Stimulated activated naive CD8-positive, alpha-beta T cell treated with anti-CD3 and anti-CD28 coated beads, Interleukin-15, amount 100 ng/mL, for 72 hours (primary cell): ENCODE measurements at regions not wholly inside any gene's neighbourhood (a gene's known extent, or its start where the extent isn't known, plus 50 kb on each side); places are given as distances from the start of the nearest gene placed in this dataset.

ENCODE experiments used
- ATAC-seq: fragments of 150-1000 bp; cut with Tn5 transposase; 2 replicates; pipeline ENCODE4 v1.10.0; 2021; ENCODE audit warnings: mild to moderate bottlenecking, moderate library complexity
- DNase-seq, 2 donors: peaks; one replicate each; pipeline ENCODE4 v3.0.0; 2021 to 2022
- H3K27ac Mint-ChIP-seq, 2 donors: one replicate each; pipeline ENCODE4 v1.8.0; 2022; ENCODE audit warnings: mild to moderate bottlenecking in 2 of 2, mixed read lengths in 2 of 2, moderate library complexity in 2 of 2
- H3K27me3 Mint-ChIP-seq: one replicate; pipeline ENCODE4 v1.8.0; 2022; ENCODE audit warnings: mixed read lengths
- H3K4me1 Mint-ChIP-seq: one replicate; pipeline ENCODE4 v1.8.0; 2022; ENCODE audit warnings: mild to moderate bottlenecking, mixed read lengths
- H3K4me3 Mint-ChIP-seq, 2 donors: one replicate each; pipeline ENCODE4 v1.8.0; 2022; ENCODE audit warnings: mild to moderate bottlenecking in 2 of 2, mixed read lengths in 2 of 2, moderate library complexity in 1 of 2
- H3K9me3 Mint-ChIP-seq, 2 donors: one replicate each; pipeline ENCODE4 v1.8.0; 2022; ENCODE audit warnings: mixed read lengths in 2 of 2

DNA sequence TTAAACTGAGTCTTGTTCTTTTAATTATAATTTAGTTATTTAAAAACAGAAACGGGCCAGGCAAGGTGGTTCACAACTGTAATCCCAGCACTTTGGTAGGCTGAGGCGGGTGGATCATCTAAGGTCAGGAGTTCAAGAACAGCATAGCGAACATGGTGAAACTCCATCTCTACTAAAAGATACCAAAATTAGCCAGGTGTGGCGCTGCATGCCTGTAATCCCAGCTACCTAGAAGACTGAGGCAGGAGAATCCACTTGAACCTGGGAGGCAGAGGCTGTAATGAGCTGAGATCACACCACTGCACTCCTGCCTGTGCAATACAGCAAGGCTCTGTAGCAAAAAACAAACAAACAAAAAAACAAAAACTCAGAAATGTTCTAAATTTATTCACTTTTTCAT lies 852.9 kb downstream of the TECRL start:
- ATAC-seq = no peak

DNA sequence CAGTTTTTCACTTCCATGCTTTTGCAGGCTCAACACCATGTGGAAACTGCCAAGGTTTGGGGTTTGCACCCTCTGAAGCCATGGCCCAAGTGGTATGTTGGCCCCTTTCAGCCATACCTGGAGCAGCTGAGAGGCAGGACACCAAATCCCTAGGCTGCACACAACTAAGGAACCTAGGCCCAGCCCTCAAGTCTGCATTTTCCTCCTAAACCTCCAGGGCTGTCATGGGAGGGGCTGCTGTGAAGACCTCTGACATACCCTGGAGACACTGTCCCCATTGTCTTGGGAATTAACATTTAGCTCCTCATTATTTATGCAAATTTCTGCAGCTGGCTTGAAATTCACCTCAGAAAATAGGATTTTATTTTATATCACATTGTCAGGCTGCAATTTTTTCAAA lies 856.1 kb downstream of the TECRL start:
- DNase-seq (no peak), ATAC-seq (no peak)
- Mint-ChIP-seq H3K4me3 (no peak overlapping the region), H3K27me3 (no peaks in the 10 kb centered on the region), H3K9me3 (peaks cover 14 to 15% of the 10 kb centered on the region in 2 donors), H3K27ac (no peak overlapping the region), H3K4me1 (no peaks in the 10 kb centered on the region)

More for the DNA sequence above, 852.9 kb downstream of the TECRL start:
- no peak for DNase-seq
- Mint-ChIP-seq H3K4me3 (no peak overlapping the region), H3K27ac (no peak overlapping the region), H3K4me1 (no peaks in the 10 kb centered on the region), H3K27me3 (no peaks in the 10 kb centered on the region), H3K9me3 (peaks cover 26 to 27% of the 10 kb centered on the region in 2 donors)

DNA sequence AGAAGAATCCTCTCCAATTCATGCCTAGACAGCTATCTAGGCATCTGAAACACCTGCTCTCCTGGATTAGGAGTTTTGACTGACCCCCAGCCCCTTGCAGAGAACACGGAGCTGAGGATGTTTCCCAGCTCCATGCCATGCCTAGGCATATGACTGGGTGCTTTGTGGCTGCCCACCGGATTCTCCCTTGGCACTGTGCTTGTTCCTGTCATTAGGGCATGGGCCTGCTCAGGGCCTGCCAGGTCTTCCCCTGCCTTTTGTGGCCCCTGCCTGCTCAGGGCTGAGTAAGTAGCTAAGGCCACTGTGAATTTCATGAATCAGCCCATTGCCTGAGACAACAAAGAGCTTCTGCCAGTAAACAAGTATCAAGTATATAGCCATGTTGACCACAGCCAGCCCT lies 867.4 kb downstream of the TECRL start:
- Mint-ChIP-seq H3K4me1 (no peaks in the 10 kb centered on the region), H3K9me3 (peaks cover 12 to 30% of the 10 kb centered on the region in 2 donors), H3K27me3 (no peaks in the 10 kb centered on the region), H3K4me3 (no peak overlapping the region), H3K27ac (no peak overlapping the region)
- DNase-seq (no peak), ATAC-seq (no peak)

DNA sequence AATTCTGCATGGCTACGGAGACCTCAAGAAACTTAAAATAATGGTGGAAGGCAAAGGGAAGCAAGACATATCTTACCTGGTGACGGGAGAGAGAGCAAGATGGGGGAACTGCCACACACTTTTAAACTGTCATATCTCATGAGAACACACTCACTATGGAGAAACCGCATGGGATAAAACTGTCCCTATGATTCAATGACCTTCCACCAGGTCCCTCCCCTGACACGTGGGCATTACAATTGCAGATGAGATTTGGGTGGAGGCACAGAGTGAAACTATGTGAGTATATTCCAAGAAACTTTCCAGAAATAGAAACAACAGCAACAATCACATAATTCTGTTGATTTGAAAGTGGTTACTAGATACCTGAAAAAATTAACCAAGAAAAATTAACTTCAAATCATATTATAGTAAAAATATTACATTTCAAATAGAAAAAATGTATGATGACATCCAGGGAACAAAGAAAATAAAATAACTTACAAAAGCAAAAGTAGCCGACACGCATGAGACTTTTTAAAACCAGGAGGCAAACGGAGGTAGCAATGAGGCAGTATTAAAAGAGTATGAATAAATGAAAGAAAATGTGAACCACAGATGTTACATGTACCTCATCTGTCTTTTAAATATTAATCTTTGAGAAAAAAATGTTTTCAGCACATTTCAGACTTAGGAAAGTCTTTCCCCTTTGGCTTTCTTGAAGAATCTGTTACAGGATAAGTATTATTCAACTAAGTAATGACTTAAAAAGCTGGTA lies 879.5 kb downstream of the TECRL start:
- no peak for DNase-seq
- no peak for ATAC-seq

GRCh38 chr4:63528256-63528991 lies 880.8 kb downstream of the TECRL start:
- Mint-ChIP-seq H3K27ac (no peak overlapping the region), H3K4me3 (no peak overlapping the region), H3K9me3 (no peaks in the 10 kb centered on the region), H3K27me3 (no peaks in the 10 kb centered on the region), H3K4me1 (no peaks in the 10 kb centered on the region)
- DNase-seq (no peak), ATAC-seq (no peak)

More for the DNA sequence above, 879.5 kb downstream of the TECRL start:
- Mint-ChIP-seq H3K27ac (no peak overlapping the region), H3K9me3 (no peaks in the 10 kb centered on the region), H3K27me3 (no peaks in the 10 kb centered on the region), H3K4me1 (no peaks in the 10 kb centered on the region), H3K4me3 (no peak overlapping the region)

DNA sequence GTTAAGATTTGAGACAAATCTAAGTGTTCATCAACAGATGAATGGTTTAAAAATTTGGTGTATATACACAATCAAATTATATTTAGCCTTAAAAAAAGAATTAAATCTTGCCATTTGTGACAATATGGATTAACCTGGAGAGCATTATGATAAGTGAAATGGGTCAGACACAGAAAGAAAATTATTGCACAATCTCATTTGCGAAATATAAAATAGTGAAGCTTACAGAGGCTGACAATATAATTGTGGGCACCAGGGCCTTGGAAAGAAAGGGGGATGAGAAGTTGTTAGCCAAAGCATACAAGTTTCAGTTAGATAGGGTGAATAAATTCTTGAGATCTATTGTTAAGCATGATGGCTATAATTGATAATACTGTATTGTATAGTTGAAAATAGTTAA lies 883.0 kb downstream of the TECRL start:
- Mint-ChIP-seq H3K4me1 (no peaks in the 10 kb centered on the region), H3K27ac (no peak overlapping the region), H3K9me3 (peaks cover 7% of the 10 kb centered on the region in 2 donors), H3K4me3 (no peak overlapping the region), H3K27me3 (no peaks in the 10 kb centered on the region)
- no peak for ATAC-seq
- DNase-seq = no peak

- peaks cover 8 to 11% of the 10 kb centered on the region in 2 donors for H3K9me3 Mint-ChIP-seq
- no peak for ATAC-seq
- H3K4me1 Mint-ChIP-seq = no peaks in the 10 kb centered on the region
- H3K4me3 Mint-ChIP-seq = no peak overlapping the region
- DNase-seq = no peak
- no peaks in the 10 kb centered on the region for H3K27me3 Mint-ChIP-seq
- no peak overlapping the region for H3K27ac Mint-ChIP-seq
Observed at GRCh38 chr4:63524764-63525163, 884.5 kb downstream of the TECRL start.

DNA sequence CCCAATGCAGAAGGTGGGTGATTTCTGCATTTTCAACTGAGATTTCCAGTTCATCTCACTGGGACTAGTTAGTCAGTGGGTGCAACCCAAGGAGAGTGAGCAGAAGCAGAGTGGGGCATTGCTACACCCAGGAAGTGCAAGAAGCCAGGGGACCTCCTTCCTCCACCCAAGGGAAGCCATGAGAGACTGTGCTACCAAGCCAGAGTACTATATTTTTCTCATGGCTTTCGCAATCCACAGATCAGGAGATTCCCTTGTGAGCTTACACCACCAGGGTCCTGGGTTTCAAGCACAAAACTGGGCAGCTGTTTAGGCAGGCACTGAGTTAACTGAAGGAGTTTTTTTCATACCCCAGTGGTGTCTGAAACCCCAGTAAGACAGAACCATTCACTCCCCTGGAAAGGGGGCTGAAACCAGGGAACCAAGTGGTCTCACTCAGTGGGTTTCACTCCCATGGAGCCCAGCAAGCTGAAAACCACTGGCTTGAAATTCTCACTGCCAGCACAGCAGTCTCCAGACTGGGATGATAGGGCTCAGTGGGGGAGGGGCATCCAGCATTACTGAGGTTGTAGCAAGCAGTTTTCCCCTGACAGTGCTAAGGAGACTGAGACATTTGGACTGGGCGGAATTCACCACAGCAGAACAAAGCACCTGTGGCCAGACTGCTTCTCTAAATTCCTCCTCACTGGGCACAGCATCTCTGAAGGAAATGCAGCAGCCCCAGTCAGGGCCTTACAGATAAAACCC lies 903.4 kb downstream of the TECRL start:
- H3K27me3 Mint-ChIP-seq = no peaks in the 10 kb centered on the region
- no peaks in the 10 kb centered on the region for H3K4me1 Mint-ChIP-seq
- H3K27ac Mint-ChIP-seq = no peak overlapping the region
- H3K9me3 Mint-ChIP-seq = peaks cover 9 to 44% of the 10 kb centered on the region in 2 donors
- DNase-seq (no peak), ATAC-seq (no peak)
- no peak overlapping the region for H3K4me3 Mint-ChIP-seq

GRCh38 chr4:63493265-63493664 lies 916.0 kb downstream of the TECRL start:
- peaks cover 5 to 15% of the 10 kb centered on the region in 2 donors for H3K9me3 Mint-ChIP-seq
- no peak overlapping the region for H3K27ac Mint-ChIP-seq
- no peak for DNase-seq
- H3K4me3 Mint-ChIP-seq = no peak overlapping the region
- no peaks in the 10 kb centered on the region for H3K4me1 Mint-ChIP-seq
- ATAC-seq = no peak
- H3K27me3 Mint-ChIP-seq = no peaks in the 10 kb centered on the region

DNA sequence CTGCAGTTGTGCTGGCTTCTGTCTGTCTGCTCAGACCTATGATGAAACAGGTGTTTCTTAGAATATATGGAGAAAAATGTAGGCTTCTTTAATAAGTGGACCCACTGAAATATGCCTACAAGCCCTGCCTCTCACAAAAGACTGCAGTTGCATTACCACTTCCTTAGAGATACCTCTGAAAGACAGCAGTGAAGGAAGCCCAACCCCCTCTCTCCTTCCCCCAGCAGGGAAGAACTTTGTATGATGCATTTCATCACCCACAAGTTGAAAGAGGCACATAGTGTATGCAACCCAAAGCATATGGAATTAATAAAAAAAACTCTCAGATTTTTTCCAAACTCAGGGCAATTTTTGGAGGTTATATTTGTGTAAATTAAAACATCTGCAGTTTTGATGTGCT lies 916.7 kb downstream of the TECRL start:
- Mint-ChIP-seq H3K4me1 (no peaks in the 10 kb centered on the region), H3K4me3 (no peak overlapping the region), H3K27ac (no peak overlapping the region), H3K27me3 (no peaks in the 10 kb centered on the region), H3K9me3 (peaks cover 5 to 8% of the 10 kb centered on the region in 2 donors)
- DNase-seq = no peak
- ATAC-seq = no peak

DNA sequence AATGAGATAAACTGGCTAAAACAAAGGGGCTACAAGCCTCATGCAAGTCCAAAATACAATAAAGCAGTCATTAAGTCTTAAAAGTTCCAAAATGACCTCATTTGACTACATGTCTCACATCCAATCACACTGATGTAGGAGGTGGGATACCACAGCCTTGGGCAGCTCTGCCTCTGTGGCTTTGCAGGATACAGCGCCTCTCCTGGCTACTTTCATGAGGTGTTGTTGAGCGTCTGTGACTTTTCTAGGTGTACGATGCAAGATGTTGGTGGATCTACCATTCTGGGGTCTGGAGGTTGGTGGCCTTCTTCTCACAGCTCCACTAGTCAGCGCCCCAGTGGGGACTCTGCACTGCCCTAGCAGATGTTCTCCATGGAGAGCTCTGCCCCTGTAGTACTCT lies 944.9 kb downstream of the TECRL start:
- DNase-seq (no peak), ATAC-seq (no peak)
- no peaks in the 10 kb centered on the region for H3K4me1 Mint-ChIP-seq
- peaks cover 10 to 41% of the 10 kb centered on the region in 2 donors for H3K9me3 Mint-ChIP-seq
- H3K27me3 Mint-ChIP-seq = no peaks in the 10 kb centered on the region
- no peak overlapping the region for H3K27ac Mint-ChIP-seq
- H3K4me3 Mint-ChIP-seq = no peak overlapping the region

- ATAC-seq (no peak), DNase-seq (no peak)
- Mint-ChIP-seq H3K4me1 (no peaks in the 10 kb centered on the region), H3K27me3 (no peaks in the 10 kb centered on the region), H3K4me3 (no peak overlapping the region), H3K9me3 (peaks cover 10 to 22% of the 10 kb centered on the region in 2 donors), H3K27ac (no peak overlapping the region)
Observed at GRCh38 chr4:63460075-63460474, 949.2 kb downstream of the TECRL start.

DNA sequence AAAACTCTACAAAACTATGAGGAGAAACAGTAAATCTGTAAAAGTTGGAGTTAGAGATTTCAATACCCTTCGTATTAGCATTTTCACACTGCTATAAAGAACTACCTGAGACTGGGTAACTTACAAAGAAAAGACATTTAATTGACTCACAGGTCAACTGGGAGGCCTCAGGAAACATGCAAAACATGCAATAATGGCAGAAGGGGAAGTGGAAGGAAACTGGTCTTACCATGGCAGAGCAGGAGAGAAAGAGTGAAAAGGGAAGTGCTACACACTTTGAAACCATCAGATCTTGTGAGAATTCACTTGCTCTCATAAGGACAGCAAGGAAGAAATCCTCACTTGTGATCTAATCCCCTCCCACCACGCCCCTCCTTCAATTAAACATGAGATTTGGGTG lies 949.9 kb downstream of the TECRL start:
- no peaks in the 10 kb centered on the region for H3K27me3 Mint-ChIP-seq
- DNase-seq (no peak), ATAC-seq (no peak)
- H3K4me3 Mint-ChIP-seq = no peak overlapping the region
- H3K4me1 Mint-ChIP-seq = no peaks in the 10 kb centered on the region
- peaks cover 10 to 14% of the 10 kb centered on the region in 2 donors for H3K9me3 Mint-ChIP-seq
- no peak overlapping the region for H3K27ac Mint-ChIP-seq

GRCh38 chr4:63458010-63458409 lies 951.2 kb downstream of the TECRL start:
- Mint-ChIP-seq H3K4me3 (no peak overlapping the region), H3K27me3 (no peaks in the 10 kb centered on the region), H3K4me1 (no peaks in the 10 kb centered on the region), H3K9me3 (peaks cover 10 to 11% of the 10 kb centered on the region in 2 donors), H3K27ac (no peak overlapping the region)
- no peak for DNase-seq
- no peak for ATAC-seq

GRCh38 chr4:63440236-63440635 lies 969.0 kb downstream of the TECRL start:
- ATAC-seq = no peak
- no peak overlapping the region for H3K27ac Mint-ChIP-seq
- H3K9me3 Mint-ChIP-seq = peaks cover 8 to 16% of the 10 kb centered on the region in 2 donors
- no peak for DNase-seq
- no peaks in the 10 kb centered on the region for H3K4me1 Mint-ChIP-seq
- H3K4me3 Mint-ChIP-seq = no peak overlapping the region
- H3K27me3 Mint-ChIP-seq = no peaks in the 10 kb centered on the region

- ATAC-seq (no peak), DNase-seq (no peak)
- Mint-ChIP-seq H3K9me3 (peaks cover 0 to 10% of the 10 kb centered on the region in 2 donors), H3K27ac (no peak overlapping the region), H3K27me3 (no peaks in the 10 kb centered on the region), H3K4me1 (no peaks in the 10 kb centered on the region), H3K4me3 (no peak overlapping the region)
Observed at GRCh38 chr4:63430105-63430504, 979.1 kb downstream of the TECRL start.
